ENCODE measurements at regions not wholly inside any gene's neighbourhood (a gene's known extent, or its start where the extent isn't known, plus 50 kb on each side); places are given as distances from the start of the nearest gene placed in this dataset.

DNA sequence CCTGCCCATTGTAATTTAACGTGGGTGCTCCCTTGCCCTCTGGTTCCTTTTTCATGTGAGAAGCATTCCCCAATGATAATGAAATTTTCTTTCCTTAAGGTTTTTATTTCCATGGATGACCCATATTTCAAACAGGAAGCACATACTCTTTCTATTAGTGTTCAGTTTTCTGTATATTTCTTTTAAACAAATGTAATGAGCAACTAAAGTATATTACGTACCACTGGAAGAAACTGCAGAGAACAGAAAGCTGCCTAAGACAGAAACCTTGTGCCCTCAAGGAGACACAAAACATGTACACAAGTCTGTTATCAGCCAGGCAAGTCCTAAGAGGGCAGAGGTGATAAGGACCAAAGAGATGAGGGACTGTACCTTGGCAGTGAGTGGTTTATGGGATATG is 414.9 kb downstream of the ETNK1 start:
- 61 to 63% methylated on average over 2 of the region's 2 CpGs for WGBS, 2 donors

DNA sequence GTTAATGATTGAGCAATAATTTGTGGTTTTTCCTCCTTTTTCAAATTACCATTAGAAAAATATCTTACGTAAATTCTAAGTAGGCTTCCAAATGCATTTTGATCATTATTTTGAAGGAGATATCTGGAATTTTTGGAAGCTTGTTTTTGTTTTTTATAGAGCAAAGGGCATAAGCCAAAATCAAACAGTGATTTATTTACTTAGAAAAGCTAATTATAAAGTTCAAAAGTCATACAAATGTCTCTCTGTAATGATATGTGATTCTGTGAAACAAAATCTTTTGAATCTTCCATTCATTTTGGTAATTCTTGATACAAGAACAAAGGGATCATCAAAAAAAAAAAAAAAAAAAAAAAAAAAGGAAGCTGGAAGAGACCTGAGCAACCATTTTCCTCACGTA is 416.8 kb downstream of the ETNK1 start:
- 86 to 88% methylated on average over 2 of the region's 2 CpGs for WGBS, 2 donors
- no peak for TF ChIP-seq CTCF (IDR thresholded peaks at IDR 0.05)
- TF ChIP-seq POLR2A (IDR thresholded peaks at IDR 0.05): no peak

More for the DNA sequence above, 414.9 kb downstream of the ETNK1 start:
- no peak overlapping the region for H3K4me3 ChIP-seq (ENCODE audit: low read depth, poor library complexity, severe bottlenecking)
- intact Hi-C loops (cut with DNase I; ENCODE audit: low total_unique reads): no loop called here
- DNase-seq (ENCODE audit: low spot score in 2 of 2): no peak
- no peak for TF ChIP-seq CTCF (IDR thresholded peaks at IDR 0.05)
- TF ChIP-seq POLR2A (IDR thresholded peaks at IDR 0.05): no peak

DNA sequence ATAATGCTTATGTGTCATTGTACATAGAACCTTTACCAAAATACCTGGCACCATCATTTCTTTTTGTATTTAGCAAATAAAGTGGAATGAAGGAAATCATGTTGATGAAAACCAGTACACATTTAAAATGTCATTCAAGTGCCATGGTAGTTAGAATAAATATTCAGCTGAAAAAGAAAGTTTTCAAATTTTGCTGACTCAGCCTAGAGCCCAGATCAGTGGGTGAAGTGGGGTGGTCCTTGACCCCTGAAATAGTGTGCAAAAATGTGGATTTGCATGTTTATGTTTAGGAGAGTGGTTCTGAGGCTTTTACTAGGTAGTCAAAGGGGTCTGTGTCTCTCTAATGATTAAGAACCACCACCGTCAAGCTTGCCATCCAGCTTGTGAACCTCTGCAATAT is 418.7 kb downstream of the ETNK1 start:
- no peak for DNase-seq (ENCODE audit: low spot score in 2 of 2)
- TF ChIP-seq CTCF (IDR thresholded peaks at IDR 0.05) (no peak), POLR2A (IDR thresholded peaks at IDR 0.05) (no peak)
- WGBS, 2 donors: 87 to 94% methylated on average over 1 of the region's 1 CpG
- intact Hi-C loops (cut with DNase I; ENCODE audit: low total_unique reads): no loop called here
- H3K4me3 ChIP-seq (ENCODE audit: low read depth, poor library complexity, severe bottlenecking): no peak overlapping the region

More for the DNA sequence above, 416.8 kb downstream of the ETNK1 start:
- intact Hi-C loops (cut with DNase I; ENCODE audit: low total_unique reads): no loop called here
- no peak overlapping the region for H3K4me3 ChIP-seq (ENCODE audit: low read depth, poor library complexity, severe bottlenecking)
- no peak for DNase-seq (ENCODE audit: low spot score in 2 of 2)

DNA sequence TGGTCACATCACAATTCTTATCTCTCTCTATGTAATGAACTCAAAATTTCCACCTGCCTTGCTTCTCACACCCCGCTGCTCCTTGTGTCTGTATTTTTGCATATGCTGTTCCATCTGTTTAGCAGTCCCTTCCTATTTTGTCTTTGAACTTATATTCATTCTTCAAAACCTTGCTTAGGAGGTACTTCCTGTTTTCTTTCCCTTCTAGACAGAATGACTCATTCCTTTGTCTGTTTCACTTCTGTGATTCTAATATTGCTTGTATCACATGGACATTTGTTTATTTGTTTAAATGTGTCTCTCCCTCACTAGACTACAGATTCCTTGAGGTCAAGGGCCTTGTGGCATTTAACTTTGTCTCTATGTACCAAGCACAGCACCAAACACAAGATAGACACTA is 424.2 kb downstream of the ETNK1 start:
- H3K4me3 ChIP-seq (ENCODE audit: low read depth, poor library complexity, severe bottlenecking): no peak overlapping the region
- intact Hi-C loops (cut with DNase I; ENCODE audit: low total_unique reads): no loop called here
- TF ChIP-seq POLR2A (IDR thresholded peaks at IDR 0.05) (no peak), CTCF (IDR thresholded peaks at IDR 0.05) (no peak)
- no peak for DNase-seq (ENCODE audit: low spot score in 2 of 2)
- WGBS, 2 donors: 92 to 97% methylated on average over 1 of the region's 1 CpG

DNA sequence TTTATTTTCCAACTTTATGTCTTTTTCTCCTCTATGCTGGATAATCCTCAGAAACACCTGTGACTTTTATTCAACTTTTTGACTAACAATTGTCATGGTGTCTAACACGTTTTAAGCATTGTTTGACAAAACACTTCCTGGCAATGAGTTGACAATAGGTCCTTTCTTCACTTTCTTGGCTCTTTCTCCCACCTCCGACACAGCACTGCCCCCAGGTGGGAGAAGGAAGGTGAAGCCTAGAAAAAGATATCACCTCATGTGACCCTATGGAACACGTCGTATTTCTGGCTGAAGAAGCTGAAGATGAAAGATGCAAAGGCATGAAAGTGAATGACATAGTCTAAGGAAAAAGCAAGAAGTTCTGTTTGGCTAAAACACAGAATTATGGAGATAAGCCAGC is 430.0 kb downstream of the ETNK1 start:
- 6 to 10% methylated on average over 4 of the region's 4 CpGs for WGBS, 2 donors
- H3K4me3 ChIP-seq (ENCODE audit: low read depth, poor library complexity, severe bottlenecking): no peak overlapping the region
- TF ChIP-seq POLR2A (IDR thresholded peaks at IDR 0.05): no peak
- no peak for TF ChIP-seq CTCF (IDR thresholded peaks at IDR 0.05)
- intact Hi-C loops (cut with DNase I; ENCODE audit: low total_unique reads): no loop called here
- DNase-seq (ENCODE audit: low spot score in 2 of 2): no peak

GRCh38 chr12:23057571-23057970 is 432.6 kb downstream of the ETNK1 start:
- no peak for DNase-seq (ENCODE audit: low spot score in 2 of 2)
- 63 to 68% methylated on average over 2 of the region's 2 CpGs for WGBS, 2 donors
- no peak overlapping the region for H3K4me3 ChIP-seq (ENCODE audit: low read depth, poor library complexity, severe bottlenecking)
- TF ChIP-seq CTCF (IDR thresholded peaks at IDR 0.05): no peak
- no peak for TF ChIP-seq POLR2A (IDR thresholded peaks at IDR 0.05)
- intact Hi-C loops (cut with DNase I; ENCODE audit: low total_unique reads): no loop called here

Measured in lower leg skin (tissue), 4 donors.